ENCODE measurements at regions not wholly inside any gene's neighbourhood (a gene's known extent, or its start where the extent isn't known, plus 50 kb on each side); places are given as distances from the start of the nearest gene placed in this dataset.

DNA sequence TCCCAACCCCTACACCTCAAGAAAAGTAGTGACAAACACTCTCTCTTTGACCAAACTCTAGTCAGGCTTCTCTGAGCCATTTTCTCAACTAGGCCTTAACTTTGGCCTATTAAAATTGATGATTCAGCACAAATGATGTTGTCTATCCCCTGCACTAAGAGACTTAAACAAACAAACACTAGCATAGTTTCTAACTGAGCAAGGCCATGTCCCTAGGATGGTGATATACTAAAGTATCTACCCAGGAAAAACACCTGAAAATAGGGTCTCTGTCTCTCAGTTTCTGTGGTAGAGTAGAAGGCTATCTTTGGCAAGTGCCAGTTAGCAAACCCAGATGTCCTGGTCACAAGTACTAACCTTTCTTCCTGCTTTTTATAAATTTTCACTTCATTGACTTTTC is 219.7 kb upstream of the ANO3 start:
- Histone ChIP-seq H3K79me2 (no peaks in the 10 kb centered on the region), H3K27ac (no peak overlapping the region), H3K36me3 (ENCODE audit: control insufficient read depth, insufficient read depth, low read length) (no peaks in the 10 kb centered on the region), H2AFZ (no peak overlapping the region), H3K4me1 (no peaks in the 10 kb centered on the region), H3K9ac (no peak overlapping the region), H3K4me3 (ENCODE audit: low read depth, low read length) (no peak overlapping the region), H3K27me3 (ENCODE audit: control insufficient read depth, insufficient read depth, low read length) (no peaks in the 10 kb centered on the region), H3K9me3 (ENCODE audit: control insufficient read depth, low read length) (no peaks in the 10 kb centered on the region), H3K4me2 (ENCODE audit: low read length) (no peak overlapping the region)
- TF ChIP-seq, protein P1, sequence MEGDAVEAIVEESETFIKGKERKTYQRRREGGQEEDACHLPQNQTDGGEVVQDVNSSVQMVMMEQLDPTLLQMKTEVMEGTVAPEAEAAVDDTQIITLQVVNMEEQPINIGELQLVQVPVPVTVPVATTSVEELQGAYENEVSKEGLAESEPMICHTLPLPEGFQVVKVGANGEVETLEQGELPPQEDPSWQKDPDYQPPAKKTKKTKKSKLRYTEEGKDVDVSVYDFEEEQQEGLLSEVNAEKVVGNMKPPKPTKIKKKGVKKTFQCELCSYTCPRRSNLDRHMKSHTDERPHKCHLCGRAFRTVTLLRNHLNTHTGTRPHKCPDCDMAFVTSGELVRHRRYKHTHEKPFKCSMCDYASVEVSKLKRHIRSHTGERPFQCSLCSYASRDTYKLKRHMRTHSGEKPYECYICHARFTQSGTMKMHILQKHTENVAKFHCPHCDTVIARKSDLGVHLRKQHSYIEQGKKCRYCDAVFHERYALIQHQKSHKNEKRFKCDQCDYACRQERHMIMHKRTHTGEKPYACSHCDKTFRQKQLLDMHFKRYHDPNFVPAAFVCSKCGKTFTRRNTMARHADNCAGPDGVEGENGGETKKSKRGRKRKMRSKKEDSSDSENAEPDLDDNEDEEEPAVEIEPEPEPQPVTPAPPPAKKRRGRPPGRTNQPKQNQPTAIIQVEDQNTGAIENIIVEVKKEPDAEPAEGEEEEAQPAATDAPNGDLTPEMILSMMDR (IDR thresholded peaks at IDR 0.05), result no peak

DNA sequence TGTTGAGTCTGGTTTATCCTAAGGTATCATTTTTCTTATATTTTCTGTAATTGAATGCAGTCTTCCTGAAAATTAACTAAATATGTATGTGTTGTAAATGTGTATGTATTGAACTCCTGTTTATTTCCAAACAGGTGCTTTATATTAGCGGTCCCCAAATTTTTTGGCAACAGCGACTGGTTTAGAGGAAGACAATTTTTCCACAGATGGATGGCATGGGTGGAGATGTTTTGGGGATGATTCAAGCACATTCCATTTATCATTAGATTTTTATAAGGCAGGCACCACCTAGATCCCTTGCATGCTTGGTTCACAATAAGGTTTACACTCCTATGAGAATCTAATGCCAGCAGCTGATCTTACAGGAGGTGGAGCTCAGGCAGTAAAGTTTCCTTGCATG is 210.5 kb upstream of the ANO3 start:
- Histone ChIP-seq H3K9me3 (ENCODE audit: control insufficient read depth, low read length) (no peaks in the 10 kb centered on the region), H2AFZ (no peak overlapping the region), H3K4me2 (ENCODE audit: low read length) (no peak overlapping the region), H3K27me3 (ENCODE audit: control insufficient read depth, insufficient read depth, low read length) (no peaks in the 10 kb centered on the region), H3K36me3 (ENCODE audit: control insufficient read depth, insufficient read depth, low read length) (no peaks in the 10 kb centered on the region), H3K9ac (no peak overlapping the region), H3K4me3 (ENCODE audit: low read depth, low read length) (no peak overlapping the region), H3K27ac (no peak overlapping the region), H3K4me1 (no peaks in the 10 kb centered on the region), H3K79me2 (no peaks in the 10 kb centered on the region)
- TF ChIP-seq, protein P1 (IDR thresholded peaks at IDR 0.05), result no peak

DNA sequence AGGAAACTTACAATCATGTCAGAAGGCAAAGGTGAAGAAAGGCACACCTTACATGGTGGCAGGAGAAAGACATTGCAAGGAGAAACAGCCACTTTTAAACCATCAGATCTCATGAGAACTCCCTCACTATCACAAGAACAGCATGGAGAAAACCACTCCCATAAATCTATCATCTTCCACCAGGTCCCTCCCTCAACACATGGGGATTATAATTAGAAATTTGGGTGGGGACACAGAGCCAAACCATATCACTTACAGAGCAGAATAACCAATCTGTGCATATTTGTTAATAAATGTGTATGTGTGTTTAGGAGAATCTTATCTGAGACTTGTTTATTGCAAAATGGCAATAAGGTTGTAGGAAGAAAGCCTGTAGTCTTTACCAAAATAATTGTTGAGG is 205.2 kb upstream of the ANO3 start:
- Histone ChIP-seq H3K9ac (no peak overlapping the region), H3K4me1 (no peaks in the 10 kb centered on the region), H3K27me3 (ENCODE audit: control insufficient read depth, insufficient read depth, low read length) (no peaks in the 10 kb centered on the region), H3K79me2 (no peaks in the 10 kb centered on the region), H3K9me3 (ENCODE audit: control insufficient read depth, low read length) (no peaks in the 10 kb centered on the region), H3K27ac (no peak overlapping the region), H2AFZ (no peak overlapping the region), H3K4me2 (ENCODE audit: low read length) (no peak overlapping the region), H3K36me3 (ENCODE audit: control insufficient read depth, insufficient read depth, low read length) (no peaks in the 10 kb centered on the region), H3K4me3 (ENCODE audit: low read depth, low read length) (no peak overlapping the region)
- TF ChIP-seq, protein P1 (IDR thresholded peaks at IDR 0.05), result no peak

DNA sequence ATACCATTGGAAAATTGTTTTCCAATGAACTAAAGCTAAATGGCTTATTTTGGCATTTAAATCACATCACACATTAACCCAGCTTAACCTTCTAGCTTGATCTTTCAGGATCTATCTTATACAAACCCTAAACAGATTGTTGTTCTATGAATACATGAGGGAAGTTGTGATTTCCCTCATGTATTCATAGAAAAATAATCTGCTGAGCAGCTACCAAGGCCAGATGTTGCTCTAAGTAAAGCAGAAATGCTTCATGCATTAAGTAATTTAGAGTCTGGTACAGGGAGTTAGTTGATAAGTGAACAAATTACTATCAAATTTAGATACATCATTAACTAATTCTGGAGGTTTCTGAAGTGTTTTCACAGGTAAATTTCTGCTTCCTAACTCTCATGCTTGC is 204.6 kb upstream of the ANO3 start:
- Histone ChIP-seq H3K4me1 (no peaks in the 10 kb centered on the region), H3K4me2 (ENCODE audit: low read length) (no peak overlapping the region), H3K27ac (no peak overlapping the region), H3K36me3 (ENCODE audit: control insufficient read depth, insufficient read depth, low read length) (no peaks in the 10 kb centered on the region), H3K27me3 (ENCODE audit: control insufficient read depth, insufficient read depth, low read length) (no peaks in the 10 kb centered on the region), H3K4me3 (ENCODE audit: low read depth, low read length) (no peak overlapping the region), H3K79me2 (no peaks in the 10 kb centered on the region), H3K9ac (no peak overlapping the region), H3K9me3 (ENCODE audit: control insufficient read depth, low read length) (no peaks in the 10 kb centered on the region), H2AFZ (no peak overlapping the region)
- TF ChIP-seq, protein P1 (IDR thresholded peaks at IDR 0.05), result no peak

DNA sequence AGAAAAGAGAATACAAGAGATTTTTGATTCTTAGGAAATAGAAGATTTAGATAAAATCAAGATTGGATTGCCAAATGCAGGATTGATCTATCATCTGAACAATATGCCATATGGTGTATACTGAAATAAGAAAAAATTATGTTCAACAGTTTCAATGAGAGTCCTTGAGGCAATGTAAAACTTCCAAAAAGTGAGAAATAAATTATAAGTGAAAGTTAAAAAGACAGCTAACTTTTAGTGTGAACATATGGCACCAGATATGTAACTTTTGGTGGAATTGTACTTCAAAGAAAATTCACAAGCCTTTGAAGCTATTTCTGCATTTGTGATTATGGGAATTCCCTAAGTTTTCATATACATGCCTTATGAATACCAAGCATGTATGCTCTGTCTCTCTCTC is 200.5 kb upstream of the ANO3 start:
- Histone ChIP-seq H3K27me3 (ENCODE audit: control insufficient read depth, insufficient read depth, low read length) (no peaks in the 10 kb centered on the region), H3K9me3 (ENCODE audit: control insufficient read depth, low read length) (no peaks in the 10 kb centered on the region), H3K9ac (no peak overlapping the region), H3K36me3 (ENCODE audit: control insufficient read depth, insufficient read depth, low read length) (no peaks in the 10 kb centered on the region), H3K4me1 (no peaks in the 10 kb centered on the region), H3K27ac (no peak overlapping the region), H2AFZ (no peak overlapping the region), H3K4me2 (ENCODE audit: low read length) (no peak overlapping the region), H3K79me2 (no peaks in the 10 kb centered on the region), H3K4me3 (ENCODE audit: low read depth, low read length) (no peak overlapping the region)
- TF ChIP-seq, protein P1 (IDR thresholded peaks at IDR 0.05), result no peak
